ENCODE measurements at regions not wholly inside any gene's neighbourhood (a gene's known extent, or its start where the extent isn't known, plus 50 kb on each side); places are given as distances from the start of the nearest gene placed in this dataset.

DNA sequence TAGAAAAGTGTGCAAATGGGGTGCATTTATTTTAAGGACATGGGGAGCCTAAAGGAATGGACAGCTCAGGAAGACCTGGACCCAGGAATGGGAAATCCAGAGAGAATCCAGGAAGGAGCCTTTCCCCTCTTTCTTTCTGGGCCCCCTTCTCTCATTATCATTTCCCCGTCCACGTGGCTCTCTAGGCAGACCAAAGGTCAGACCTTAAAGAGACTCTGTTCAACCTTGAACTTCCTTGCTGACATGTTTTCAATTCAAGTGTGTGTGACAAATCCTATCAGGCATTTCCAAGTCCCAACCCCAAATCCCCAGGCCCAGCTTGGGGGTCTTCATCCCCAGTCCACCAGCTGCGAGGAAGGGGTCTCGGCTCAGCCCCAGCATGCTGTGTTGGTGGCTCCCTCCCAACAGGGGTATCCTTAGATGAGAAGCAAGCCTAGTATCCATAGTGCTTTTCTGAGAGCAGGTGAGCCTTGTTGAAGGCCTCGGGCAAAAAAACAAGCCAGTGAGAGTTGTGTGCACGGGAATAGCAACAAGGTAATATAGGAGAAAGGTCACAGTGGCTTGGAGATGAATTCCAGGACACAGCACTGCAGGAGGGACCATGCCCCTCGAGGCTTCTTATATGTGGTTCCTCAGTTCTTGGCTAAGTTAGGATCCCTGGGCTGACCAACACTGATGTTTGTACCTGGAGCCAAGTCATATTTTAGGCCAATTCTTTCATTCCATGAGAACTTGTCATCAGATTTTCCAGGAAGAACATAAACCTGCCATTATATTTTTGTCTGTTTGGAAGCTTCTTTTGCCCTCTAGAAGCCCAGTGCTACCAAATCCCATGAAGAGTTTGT is 130.0 kb downstream of the ASB7 start:
- FAIRE-seq (no peak), DNase-seq (ENCODE audit: low read depth, low spot score) (no peak), ATAC-seq (no peak)
- H3K27ac ChIP-seq (ENCODE audit: control insufficient read depth, insufficient read depth), result no peak overlapping the region
- RAD21 ChIA-PET (ENCODE audit: unreplicated experiment), result no interaction called here
- H3K9me3 ChIP-seq (replicated peaks; ENCODE audit: control insufficient read depth, insufficient read depth, low read length), result peaks cover 2% of the 10 kb centered on the region; the same call in 1 of the 3 replicates
- in situ Hi-C loops (cut with MboI) (no loop called here), intact Hi-C loops (cut with micrococcal nuclease; ENCODE audit: unreplicated experiment) (no loop called here)
- WGBS (ENCODE audit: insufficient coverage, insufficient replicate concordance, low lambda C conversion rate, missing lambda C conversion rate), result 0% methylated on average over 7 of the region's 7 CpGs
- SMC1A ChIA-PET (ENCODE audit: uncharacterized antibody, unreplicated experiment), result no interaction called here
- BruUV-seq (replicated peaks), result no TSS peak
- no peaks in the 10 kb centered on the region for H3K36me3 ChIP-seq (ENCODE audit: control insufficient read depth in 2 of 2, insufficient read depth in 2 of 2, low read length in 1 of 2)
- no peaks in the 10 kb centered on the region for H3K4me1 ChIP-seq (ENCODE audit: control insufficient read depth, insufficient read depth, low read length)
- no peak overlapping the region for H2AFZ ChIP-seq (ENCODE audit: control insufficient read depth, low read depth, low read length)
- TF ChIP-seq GATAD2B (conservative IDR thresholded peaks at IDR 0.05; ENCODE audit: low read depth) (no peak), MTA3 (IDR thresholded peaks at IDR 0.05; ENCODE audit: borderline replicate concordance, low read length) (no peak), CREB1 (IDR thresholded peaks at IDR 0.05; ENCODE audit: low read depth) (no peak), FOXM1 (IDR thresholded peaks at IDR 0.05; ENCODE audit: low read depth, low read length) (no peak), KLF5 (IDR thresholded peaks at IDR 0.05; ENCODE audit: partially characterized antibody) (no peak), HCFC1 (IDR thresholded peaks at IDR 0.05; ENCODE audit: low read length) (no peak), ZNF384 (IDR thresholded peaks at IDR 0.05; ENCODE audit: borderline replicate concordance, low read depth, low read length) (no peak), PML (IDR thresholded peaks at IDR 0.05; ENCODE audit: low read length) (no peak)
- TF ChIP-seq, protein P1, sequence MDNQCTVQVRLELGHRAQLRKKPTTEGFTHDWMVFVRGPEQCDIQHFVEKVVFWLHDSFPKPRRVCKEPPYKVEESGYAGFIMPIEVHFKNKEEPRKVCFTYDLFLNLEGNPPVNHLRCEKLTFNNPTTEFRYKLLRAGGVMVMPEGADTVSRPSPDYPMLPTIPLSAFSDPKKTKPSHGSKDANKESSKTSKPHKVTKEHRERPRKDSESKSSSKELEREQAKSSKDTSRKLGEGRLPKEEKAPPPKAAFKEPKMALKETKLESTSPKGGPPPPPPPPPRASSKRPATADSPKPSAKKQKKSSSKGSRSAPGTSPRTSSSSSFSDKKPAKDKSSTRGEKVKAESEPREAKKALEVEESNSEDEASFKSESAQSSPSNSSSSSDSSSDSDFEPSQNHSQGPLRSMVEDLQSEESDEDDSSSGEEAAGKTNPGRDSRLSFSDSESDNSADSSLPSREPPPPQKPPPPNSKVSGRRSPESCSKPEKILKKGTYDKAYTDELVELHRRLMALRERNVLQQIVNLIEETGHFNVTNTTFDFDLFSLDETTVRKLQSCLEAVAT (IDR thresholded peaks at IDR 0.05), result no peak
- TF ChIP-seq, protein P2, sequence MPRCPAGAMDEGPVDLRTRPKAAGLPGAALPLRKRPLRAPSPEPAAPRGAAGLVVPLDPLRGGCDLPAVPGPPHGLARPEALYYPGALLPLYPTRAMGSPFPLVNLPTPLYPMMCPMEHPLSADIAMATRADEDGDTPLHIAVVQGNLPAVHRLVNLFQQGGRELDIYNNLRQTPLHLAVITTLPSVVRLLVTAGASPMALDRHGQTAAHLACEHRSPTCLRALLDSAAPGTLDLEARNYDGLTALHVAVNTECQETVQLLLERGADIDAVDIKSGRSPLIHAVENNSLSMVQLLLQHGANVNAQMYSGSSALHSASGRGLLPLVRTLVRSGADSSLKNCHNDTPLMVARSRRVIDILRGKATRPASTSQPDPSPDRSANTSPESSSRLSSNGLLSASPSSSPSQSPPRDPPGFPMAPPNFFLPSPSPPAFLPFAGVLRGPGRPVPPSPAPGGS (IDR thresholded peaks at IDR 0.05; ENCODE audit: borderline replicate concordance, insufficient read depth, low read depth, low read length, poor library complexity, severe bottlenecking), result no peak
- TF ChIP-seq, protein P3, sequence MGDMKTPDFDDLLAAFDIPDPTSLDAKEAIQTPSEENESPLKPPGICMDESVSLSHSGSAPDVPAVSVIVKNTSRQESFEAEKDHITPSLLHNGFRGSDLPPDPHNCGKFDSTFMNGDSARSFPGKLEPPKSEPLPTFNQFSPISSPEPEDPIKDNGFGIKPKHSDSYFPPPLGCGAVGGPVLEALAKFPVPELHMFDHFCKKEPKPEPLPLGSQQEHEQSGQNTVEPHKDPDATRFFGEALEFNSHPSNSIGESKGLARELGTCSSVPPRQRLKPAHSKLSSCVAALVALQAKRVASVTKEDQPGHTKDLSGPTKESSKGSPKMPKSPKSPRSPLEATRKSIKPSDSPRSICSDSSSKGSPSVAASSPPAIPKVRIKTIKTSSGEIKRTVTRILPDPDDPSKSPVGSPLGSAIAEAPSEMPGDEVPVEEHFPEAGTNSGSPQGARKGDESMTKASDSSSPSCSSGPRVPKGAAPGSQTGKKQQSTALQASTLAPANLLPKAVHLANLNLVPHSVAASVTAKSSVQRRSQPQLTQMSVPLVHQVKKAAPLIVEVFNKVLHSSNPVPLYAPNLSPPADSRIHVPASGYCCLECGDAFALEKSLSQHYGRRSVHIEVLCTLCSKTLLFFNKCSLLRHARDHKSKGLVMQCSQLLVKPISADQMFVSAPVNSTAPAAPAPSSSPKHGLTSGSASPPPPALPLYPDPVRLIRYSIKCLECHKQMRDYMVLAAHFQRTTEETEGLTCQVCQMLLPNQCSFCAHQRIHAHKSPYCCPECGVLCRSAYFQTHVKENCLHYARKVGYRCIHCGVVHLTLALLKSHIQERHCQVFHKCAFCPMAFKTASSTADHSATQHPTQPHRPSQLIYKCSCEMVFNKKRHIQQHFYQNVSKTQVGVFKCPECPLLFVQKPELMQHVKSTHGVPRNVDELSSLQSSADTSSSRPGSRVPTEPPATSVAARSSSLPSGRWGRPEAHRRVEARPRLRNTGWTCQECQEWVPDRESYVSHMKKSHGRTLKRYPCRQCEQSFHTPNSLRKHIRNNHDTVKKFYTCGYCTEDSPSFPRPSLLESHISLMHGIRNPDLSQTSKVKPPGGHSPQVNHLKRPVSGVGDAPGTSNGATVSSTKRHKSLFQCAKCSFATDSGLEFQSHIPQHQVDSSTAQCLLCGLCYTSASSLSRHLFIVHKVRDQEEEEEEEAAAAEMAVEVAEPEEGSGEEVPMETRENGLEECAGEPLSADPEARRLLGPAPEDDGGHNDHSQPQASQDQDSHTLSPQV (IDR thresholded peaks at IDR 0.05), result no peak
- H3K9ac ChIP-seq (ENCODE audit: control insufficient read depth, insufficient read depth, low read length), result no peak overlapping the region
- no peaks in the 10 kb centered on the region for H3K79me2 ChIP-seq (ENCODE audit: control insufficient read depth, insufficient read depth, low read length)
- POLR2A ChIA-PET, result no interaction called here
- H3K4me2 ChIP-seq (ENCODE audit: control insufficient read depth, insufficient read depth), result no peak overlapping the region
- peaks cover 0 to 4% of the 10 kb centered on the region in 2 experiments; a peak in 1 of 4 replicates for H3K27me3 ChIP-seq (replicated peaks in 1 of 2; ENCODE audit: control insufficient read depth in 2 of 2, insufficient read depth in 2 of 2, low read length in 1 of 2)
- H3K4me3 ChIP-seq, result no peak overlapping the region
- H4K20me1 ChIP-seq (ENCODE audit: control insufficient read depth, insufficient read depth), result no peaks in the 10 kb centered on the region
- CTCF ChIA-PET, result no interaction called here

Measured in GM12878 (cell line).